Fibroblast of mammary gland (primary cell): ENCODE measurements at regions not wholly inside any gene's neighbourhood (a gene's known extent, or its start where the extent isn't known, plus 50 kb on each side); places are given as distances from the start of the nearest gene placed in this dataset.
"Not testable (repeated sequence)": the region's sequence is repeated elsewhere in the genome, so short reads cannot be mapped to it uniquely, and the experiment has no call there.

Experiments
- DNase-seq: peaks from one replicate; pipeline ENCODE4 v3.0.0-alpha.2; 2010; ENCODE audit warnings: low read depth
- H3K4me3 ChIP-seq: 2 replicates; pipeline ENCODE4 v1.5.1; 2011; ENCODE audit warnings: low read depth, mild to moderate bottlenecking, low read length, moderate library complexity; ENCODE audit not compliant: control insufficient read depth
- CTCF ChIP-seq: conservative IDR thresholded peaks from 2 replicates; pipeline ENCODE4 v1.5.1; 2011; ENCODE audit warnings: low read depth, low read length, inconsistent platforms; ENCODE audit not compliant: control insufficient read depth, insufficient read depth

- H3K4me3 ChIP-seq: no peak overlapping the region
- DNase-seq: no peak
- no peak for TF ChIP-seq CTCF
Observed at GRCh38 chr9:3648722-3649246, 123.0 kb upstream of the RFX3 start.

- DNase-seq: no peak
- H3K4me3 ChIP-seq: no peak overlapping the region
- TF ChIP-seq CTCF: no peak
Observed at GRCh38 chr9:3648266-3648665, 122.5 kb upstream of the RFX3 start.

GRCh38 chr9:3647652-3648051, 121.9 kb upstream of the RFX3 start:
- no peak overlapping the region for H3K4me3 ChIP-seq
- no peak for TF ChIP-seq CTCF
- DNase-seq: no peak

GRCh38 chr9:3646226-3646625, 120.4 kb upstream of the RFX3 start:
- no peak overlapping the region for H3K4me3 ChIP-seq
- no peak for TF ChIP-seq CTCF
- no peak for DNase-seq

- DNase-seq, H3K4me3 ChIP-seq: not testable (repeated sequence)
Observed at GRCh38 chr9:3642075-3642474, 116.3 kb upstream of the RFX3 start.

GRCh38 chr9:3629495-3629894, 103.7 kb upstream of the RFX3 start:
- DNase-seq: no peak
- no peak for TF ChIP-seq CTCF
- no peak overlapping the region for H3K4me3 ChIP-seq

- no peak overlapping the region for H3K4me3 ChIP-seq
- DNase-seq: no peak
- TF ChIP-seq CTCF: no peak
Observed at GRCh38 chr9:3628239-3628638, 102.4 kb upstream of the RFX3 start.

- TF ChIP-seq CTCF: no peak
- no peak for DNase-seq
- no peak overlapping the region for H3K4me3 ChIP-seq
Observed at GRCh38 chr9:3608011-3608410, 82.2 kb upstream of the RFX3 start.
